ENCODE measurements at regions not wholly inside any gene's neighbourhood (a gene's known extent, or its start where the extent isn't known, plus 50 kb on each side); places are given as distances from the start of the nearest gene placed in this dataset.

- no peak for DNase-seq (ENCODE audit: low read depth)
Measured at GRCh38 chr17:33778505-33779233, 476.4 kb upstream of the CCL2 start.

- no peak for DNase-seq (ENCODE audit: low read depth)
Measured at GRCh38 chr17:33779234-33779591, 475.9 kb upstream of the CCL2 start.

GRCh38 chr17:33785281-33785680 is 469.8 kb upstream of the CCL2 start:
- no peak for DNase-seq (ENCODE audit: low read depth)

GRCh38 chr17:33786478-33786877 is 468.6 kb upstream of the CCL2 start:
- no peak for DNase-seq (ENCODE audit: low read depth)

GRCh38 chr17:33789658-33790057 is 465.4 kb upstream of the CCL2 start:
- DNase-seq (ENCODE audit: low read depth) = no peak

GRCh38 chr17:33797181-33797580 is 457.9 kb upstream of the CCL2 start:
- no peak for DNase-seq (ENCODE audit: low read depth)

GRCh38 chr17:33798308-33798707 is 456.8 kb upstream of the CCL2 start:
- DNase-seq (ENCODE audit: low read depth) = no peak

GRCh38 chr17:33802349-33803198 is 452.5 kb upstream of the CCL2 start:
- no peak for DNase-seq (ENCODE audit: low read depth)

GRCh38 chr17:33803199-33803685 is 451.8 kb upstream of the CCL2 start:
- DNase-seq (ENCODE audit: low read depth) = no peak

- no peak for DNase-seq (ENCODE audit: low read depth)
Measured at GRCh38 chr17:33803686-33804085, 451.4 kb upstream of the CCL2 start.

GRCh38 chr17:33804401-33804800 is 450.7 kb upstream of the CCL2 start:
- DNase-seq (ENCODE audit: low read depth) = no peak

GRCh38 chr17:33806631-33807030 is 448.5 kb upstream of the CCL2 start:
- DNase-seq (ENCODE audit: low read depth) = no peak

GRCh38 chr17:33809748-33810147 is 445.3 kb upstream of the CCL2 start:
- DNase-seq (ENCODE audit: low read depth) = no peak

GRCh38 chr17:33811004-33811760 is 443.9 kb upstream of the CCL2 start:
- no peak for DNase-seq (ENCODE audit: low read depth)

GRCh38 chr17:33811984-33812577 is 443.0 kb upstream of the CCL2 start:
- no peak for DNase-seq (ENCODE audit: low read depth)

GRCh38 chr17:33814852-33815251 is 440.2 kb upstream of the CCL2 start:
- DNase-seq (ENCODE audit: low read depth) = no peak

GRCh38 chr17:33816036-33816435 is 439.0 kb upstream of the CCL2 start:
- DNase-seq (ENCODE audit: low read depth) = no peak

- DNase-seq (ENCODE audit: low read depth) = no peak
Measured at GRCh38 chr17:33816842-33817617, 438.1 kb upstream of the CCL2 start.

- no peak for DNase-seq (ENCODE audit: low read depth)
Measured at GRCh38 chr17:33819539-33819938, 435.5 kb upstream of the CCL2 start.

GRCh38 chr17:33832262-33832661 is 422.8 kb upstream of the CCL2 start:
- no peak for DNase-seq (ENCODE audit: low read depth)

GRCh38 chr17:33837281-33837680 is 417.8 kb upstream of the CCL2 start:
- DNase-seq (ENCODE audit: low read depth) = no peak

Measured in T-helper 22 cell (primary cell).